Esophagus squamous epithelium (tissue), 4 donors: ENCODE measurements at regions not wholly inside any gene's neighbourhood (a gene's known extent, or its start where the extent isn't known, plus 50 kb on each side); places are given as distances from the start of the nearest gene placed in this dataset.
"Not testable (repeated sequence)": the region's sequence is repeated elsewhere in the genome, so short reads cannot be mapped to it uniquely, and the experiment has no call there.

Experiments
- CTCF ChIP-seq, 6 experiments: fragments of 450-650 bp in 4 of 6; fragments of 200-600 bp in 2 of 6; sonication (generic) in 2 of 6; IDR thresholded peaks; one replicate each; pipeline ENCODE4 v1.5.1; 2016 to 2019; ENCODE audit warnings: antibody characterized with exemption in 6 of 6, mild to moderate bottlenecking in 4 of 6, moderate library complexity in 4 of 6
- POLR2A ChIP-seq, 4 donors: fragments of 450-650 bp; IDR thresholded peaks; one replicate each; pipeline ENCODE4 v1.6.1; 2017; ENCODE audit warnings: antibody characterized with exemption in 4 of 4, mild to moderate bottlenecking in 4 of 4, moderate library complexity in 3 of 4

- TF ChIP-seq CTCF, POLR2A (IDR thresholded peaks at IDR 0.05): not testable (repeated sequence)
Measured at GRCh38 chr1:149708192-149708853, 74.2 kb upstream of the FCGR1A start.
